ENCODE measurements at regions not wholly inside any gene's neighbourhood (a gene's known extent, or its start where the extent isn't known, plus 50 kb on each side); places are given as distances from the start of the nearest gene placed in this dataset.

DNA sequence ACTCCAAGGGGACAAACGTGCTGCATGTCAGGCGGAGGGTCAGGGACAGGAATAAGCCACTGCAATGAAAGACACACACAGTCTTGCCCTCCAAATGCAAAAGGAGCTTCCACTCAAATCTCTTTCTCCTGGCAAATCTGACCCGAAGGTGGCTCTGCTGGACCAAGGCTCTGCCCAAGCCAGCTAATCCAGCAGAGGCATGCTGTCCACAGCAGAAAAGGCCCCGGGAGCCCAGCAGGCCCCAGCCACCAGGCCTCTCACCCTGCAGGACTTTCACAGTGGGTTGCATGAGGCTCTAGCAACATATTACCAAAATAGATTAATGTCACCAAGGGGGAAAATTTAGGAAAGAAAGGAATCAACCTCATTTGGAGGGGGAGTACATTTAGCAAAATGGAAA lies 628.6 kb downstream of the BCOR start:
- no peaks in the 10 kb centered on the region for H3K9me3 Mint-ChIP-seq
- no peak overlapping the region for H3K27ac Mint-ChIP-seq
- no peak for ATAC-seq
- no peaks in the 10 kb centered on the region for H3K4me1 Mint-ChIP-seq
- peaks cover 11% of the 10 kb centered on the region for H3K27me3 Mint-ChIP-seq
- no peaks in the 10 kb centered on the region for H3K36me3 Mint-ChIP-seq
- no peak overlapping the region for H3K4me3 Mint-ChIP-seq

DNA sequence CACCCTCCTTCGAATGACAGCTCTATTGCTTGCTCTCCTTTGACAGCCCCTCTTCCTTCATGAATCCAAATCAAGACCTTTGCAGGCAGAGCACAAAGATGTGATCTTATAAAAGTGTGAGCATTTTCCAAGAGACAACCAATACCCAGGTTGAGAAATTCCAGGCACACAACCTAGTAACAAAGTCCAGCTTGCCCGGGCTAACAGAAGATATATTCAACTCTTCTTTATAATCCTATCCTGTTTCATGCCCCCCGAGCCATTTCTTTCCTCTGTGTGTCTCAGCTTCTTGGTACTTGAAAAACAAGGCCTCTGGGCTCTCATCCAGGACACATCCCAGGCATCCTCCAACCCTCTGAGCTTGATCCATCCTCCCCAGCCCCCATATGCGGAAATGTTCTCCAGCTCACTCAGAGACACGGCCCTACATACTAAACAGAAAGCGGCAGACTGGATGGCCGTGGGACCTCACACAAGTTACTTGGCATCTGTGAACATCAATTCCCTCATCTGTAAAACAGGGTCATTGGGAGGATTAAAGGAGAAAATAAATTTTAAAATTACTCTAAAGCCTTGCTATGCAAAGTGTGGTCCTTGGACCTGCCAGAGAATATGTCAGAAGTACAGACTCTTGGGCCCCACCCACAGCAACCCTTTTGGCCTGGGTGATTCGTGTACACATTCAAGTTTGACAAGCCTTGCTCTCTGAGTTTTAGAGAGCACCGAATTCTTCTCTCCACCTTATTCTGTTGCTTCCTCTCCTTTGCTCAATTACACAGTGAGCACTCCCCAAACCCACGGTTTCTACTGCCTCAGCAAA lies 627.0 kb downstream of the BCOR start:
- Mint-ChIP-seq H3K4me3 (no peak overlapping the region), H3K27me3 (no peaks in the 10 kb centered on the region), H3K4me1 (peaks cover 2% of the 10 kb centered on the region), H3K9me3 (no peaks in the 10 kb centered on the region), H3K27ac (no peak overlapping the region), H3K36me3 (no peaks in the 10 kb centered on the region)
- ATAC-seq = no peak

DNA sequence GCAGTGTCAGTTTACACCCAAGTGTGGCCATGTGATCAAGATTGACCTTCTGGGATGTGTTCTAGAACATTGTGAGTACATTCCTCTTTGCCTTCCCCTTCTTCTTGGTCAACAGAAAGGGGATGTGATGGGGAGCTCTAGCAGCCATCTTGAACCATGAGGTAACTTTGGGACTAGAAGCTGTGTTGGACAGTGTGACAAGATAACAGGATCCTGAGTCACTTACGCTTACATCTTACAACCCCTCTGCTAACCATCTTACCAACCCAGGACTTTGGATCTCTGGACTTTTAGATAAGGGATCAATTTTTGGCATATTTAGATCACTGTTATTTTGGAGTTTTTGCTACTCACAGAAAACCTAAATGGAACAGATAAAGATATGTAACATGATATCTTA lies 625.6 kb downstream of the BCOR start:
- no peaks in the 10 kb centered on the region for H3K27me3 Mint-ChIP-seq
- no peaks in the 10 kb centered on the region for H3K9me3 Mint-ChIP-seq
- H3K27ac Mint-ChIP-seq = no peak overlapping the region
- no peaks in the 10 kb centered on the region for H3K36me3 Mint-ChIP-seq
- H3K4me3 Mint-ChIP-seq = no peak overlapping the region
- peaks cover 5% of the 10 kb centered on the region for H3K4me1 Mint-ChIP-seq
- no peak for ATAC-seq

DNA sequence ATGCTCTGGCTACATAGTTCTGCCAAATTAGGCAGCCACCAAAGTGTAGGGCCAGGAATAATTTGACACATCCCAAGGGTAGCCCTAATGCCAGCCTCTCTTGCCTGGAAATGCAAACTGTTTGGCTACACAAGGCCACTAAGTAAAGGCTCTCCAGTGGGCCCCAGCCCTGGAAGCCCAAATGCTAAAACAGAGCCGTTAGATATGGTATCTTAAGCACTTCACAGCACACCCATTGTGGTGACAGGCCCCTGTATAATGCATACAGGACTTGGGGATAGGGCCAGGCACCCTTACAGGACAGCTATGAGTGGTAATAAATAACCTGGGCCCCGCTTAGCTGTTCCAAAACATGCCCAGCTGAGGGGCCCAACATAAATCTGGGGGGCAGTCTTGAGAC lies 623.9 kb downstream of the BCOR start:
- no peaks in the 10 kb centered on the region for H3K27me3 Mint-ChIP-seq
- no peaks in the 10 kb centered on the region for H3K9me3 Mint-ChIP-seq
- no peaks in the 10 kb centered on the region for H3K36me3 Mint-ChIP-seq
- no peak overlapping the region for H3K4me3 Mint-ChIP-seq
- no peak overlapping the region for H3K27ac Mint-ChIP-seq
- H3K4me1 Mint-ChIP-seq = peaks cover 16% of the 10 kb centered on the region
- ATAC-seq = no peak

DNA sequence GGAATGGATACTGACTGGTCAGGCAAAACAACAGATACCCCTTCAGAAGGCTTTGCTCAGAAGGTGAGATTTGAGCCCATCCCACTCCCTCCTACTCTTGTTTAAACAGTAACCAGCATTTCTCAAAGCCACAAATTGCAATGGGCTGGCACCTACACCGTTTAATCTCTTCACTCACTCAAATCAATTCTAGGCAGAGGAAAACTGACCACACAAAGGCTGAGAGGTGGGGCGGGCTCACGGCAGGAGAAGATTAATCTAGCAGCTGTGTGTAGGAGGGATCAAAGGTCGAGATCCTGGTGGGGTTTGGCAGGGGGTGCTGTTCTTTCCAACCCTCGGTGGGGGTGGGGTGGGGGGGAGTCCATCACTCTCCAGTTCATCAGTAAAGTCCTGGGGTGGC lies 622.4 kb downstream of the BCOR start:
- peaks cover 16% of the 10 kb centered on the region for H3K4me1 Mint-ChIP-seq
- H3K4me3 Mint-ChIP-seq = no peak overlapping the region
- ATAC-seq = no peak
- H3K36me3 Mint-ChIP-seq = no peaks in the 10 kb centered on the region
- no peaks in the 10 kb centered on the region for H3K27me3 Mint-ChIP-seq
- no peaks in the 10 kb centered on the region for H3K9me3 Mint-ChIP-seq
- no peak overlapping the region for H3K27ac Mint-ChIP-seq

DNA sequence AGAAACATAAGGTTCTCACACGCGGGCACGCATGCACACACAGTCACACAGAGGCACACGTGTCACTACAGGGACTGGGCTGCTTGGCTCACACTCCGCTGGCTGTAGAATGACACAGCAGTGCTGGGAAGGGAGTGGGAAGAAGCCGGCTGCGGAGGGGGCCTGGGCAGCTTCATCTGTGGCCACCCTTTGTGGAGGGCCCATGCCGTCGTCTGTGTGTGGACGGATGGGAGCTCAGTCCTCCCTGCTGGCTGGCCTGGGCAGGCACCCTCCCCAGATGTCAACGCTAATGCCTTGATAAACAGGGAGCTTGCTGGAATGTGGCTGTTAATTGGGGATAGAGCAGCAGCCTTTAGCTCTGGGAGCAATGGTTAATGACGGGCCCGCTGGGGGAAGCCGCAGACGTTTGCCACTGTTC lies 621.1 kb downstream of the BCOR start:
- H3K4me1 Mint-ChIP-seq = peaks cover 16% of the 10 kb centered on the region
- no peaks in the 10 kb centered on the region for H3K9me3 Mint-ChIP-seq
- no peak overlapping the region for H3K27ac Mint-ChIP-seq
- no peak for ATAC-seq
- H3K36me3 Mint-ChIP-seq = no peaks in the 10 kb centered on the region
- no peaks in the 10 kb centered on the region for H3K27me3 Mint-ChIP-seq
- no peak overlapping the region for H3K4me3 Mint-ChIP-seq

DNA sequence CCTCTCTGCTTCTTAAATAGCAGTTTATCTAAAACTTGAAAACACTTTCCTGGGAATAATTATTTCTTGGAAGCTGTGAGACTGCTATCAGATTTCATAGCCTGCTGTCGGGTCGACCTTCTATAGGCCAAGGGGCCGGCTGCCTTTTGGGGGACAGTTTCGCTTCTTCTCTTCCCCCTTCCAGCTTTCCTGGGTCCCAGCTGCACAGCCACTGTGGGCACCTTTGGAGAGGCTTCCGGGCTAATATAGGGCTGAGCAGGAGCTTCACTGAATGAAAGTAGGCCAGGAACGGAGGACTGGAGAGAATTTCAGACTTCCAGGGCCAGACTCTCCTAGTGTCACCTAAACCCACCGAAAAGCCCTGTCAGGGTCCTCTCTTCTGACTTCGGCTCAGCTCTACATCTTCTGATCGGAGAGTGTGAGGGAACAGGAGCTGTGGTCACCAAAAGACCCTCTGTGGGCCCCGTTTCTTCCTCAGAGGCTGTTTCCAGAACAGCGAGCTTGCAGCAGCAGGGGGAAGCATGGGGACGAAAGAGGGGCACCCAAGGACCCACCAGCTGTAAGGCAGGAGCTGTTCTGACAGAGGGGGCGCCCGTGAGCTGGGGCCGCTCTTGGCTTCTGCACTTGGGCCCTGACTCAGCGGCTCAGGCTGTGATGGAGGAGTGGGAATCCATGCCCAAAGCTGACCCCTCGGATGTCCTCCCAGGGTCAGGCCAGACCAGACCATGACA lies 620.6 kb downstream of the BCOR start:
- ATAC-seq = no peak
- no peak overlapping the region for H3K4me3 Mint-ChIP-seq
- no peaks in the 10 kb centered on the region for H3K9me3 Mint-ChIP-seq
- peaks cover 16% of the 10 kb centered on the region for H3K4me1 Mint-ChIP-seq
- no peak overlapping the region for H3K27ac Mint-ChIP-seq
- no peaks in the 10 kb centered on the region for H3K27me3 Mint-ChIP-seq
- H3K36me3 Mint-ChIP-seq = no peaks in the 10 kb centered on the region

DNA sequence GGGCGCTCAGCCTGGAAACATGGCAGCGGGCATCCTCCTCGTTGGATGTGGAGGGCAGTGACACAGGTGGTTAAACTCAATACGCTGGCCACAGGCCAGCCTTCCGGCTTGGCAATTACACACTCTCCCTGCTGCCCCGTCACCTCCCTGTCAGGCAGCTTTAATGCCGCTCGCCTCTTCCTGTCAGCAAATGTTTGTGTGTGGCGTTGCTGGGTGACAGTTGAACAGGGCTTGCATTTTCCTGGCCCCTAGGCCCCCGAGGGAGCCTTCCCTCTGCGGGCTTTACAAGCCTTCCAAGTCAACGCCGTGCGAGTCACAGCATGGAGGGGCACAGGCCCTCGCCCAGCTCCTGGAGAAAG lies 620.0 kb downstream of the BCOR start:
- Mint-ChIP-seq H3K27ac (no peak overlapping the region), H3K36me3 (no peaks in the 10 kb centered on the region), H3K27me3 (no peaks in the 10 kb centered on the region), H3K4me1 (peaks cover 16% of the 10 kb centered on the region), H3K9me3 (no peaks in the 10 kb centered on the region), H3K4me3 (no peak overlapping the region)
- ATAC-seq = no peak

DNA sequence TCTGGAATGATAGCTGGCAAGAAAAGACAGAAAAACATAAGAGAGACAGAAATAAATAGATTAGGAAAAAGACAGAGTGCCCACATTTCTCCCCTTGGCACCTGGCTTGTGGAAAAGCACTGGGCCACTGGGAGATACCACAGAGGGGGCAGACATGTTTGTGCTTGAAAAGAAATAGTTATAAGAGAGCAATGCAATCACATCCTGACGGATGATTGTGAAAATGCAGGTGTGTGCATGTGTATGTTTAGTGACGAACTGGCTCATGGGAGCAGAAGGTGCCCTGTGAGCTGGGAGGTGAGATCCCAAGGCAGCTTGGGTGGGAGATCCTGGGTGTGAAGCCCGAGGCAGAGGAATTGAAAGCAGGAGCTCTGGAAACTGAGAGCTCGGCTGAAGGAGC lies 617.9 kb downstream of the BCOR start:
- no peak for ATAC-seq
- no peaks in the 10 kb centered on the region for H3K27me3 Mint-ChIP-seq
- peaks cover 16% of the 10 kb centered on the region for H3K4me1 Mint-ChIP-seq
- H3K9me3 Mint-ChIP-seq = no peaks in the 10 kb centered on the region
- no peak overlapping the region for H3K27ac Mint-ChIP-seq
- no peak overlapping the region for H3K4me3 Mint-ChIP-seq
- H3K36me3 Mint-ChIP-seq = no peaks in the 10 kb centered on the region

DNA sequence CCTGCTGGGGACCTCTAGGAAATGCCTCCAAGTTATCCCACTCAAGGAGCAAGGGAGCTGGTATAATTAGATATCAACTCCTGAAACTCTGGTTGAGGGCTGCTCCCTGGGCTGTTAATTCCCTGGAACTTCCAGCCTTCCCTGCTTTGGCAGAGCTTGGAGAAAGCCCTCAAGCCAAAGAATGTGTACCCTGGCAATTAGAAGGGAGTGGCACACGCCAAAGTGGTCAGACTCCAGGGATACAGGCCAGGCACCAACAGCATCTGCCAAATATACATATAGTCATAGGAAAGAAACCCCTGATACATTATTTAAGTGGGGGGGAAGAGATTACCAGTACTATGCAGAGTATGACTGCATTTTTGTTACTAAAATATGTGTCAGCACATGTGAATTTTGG lies 616.8 kb downstream of the BCOR start:
- H3K9me3 Mint-ChIP-seq = no peaks in the 10 kb centered on the region
- H3K4me1 Mint-ChIP-seq = peaks cover 12% of the 10 kb centered on the region
- H3K36me3 Mint-ChIP-seq = no peaks in the 10 kb centered on the region
- H3K27me3 Mint-ChIP-seq = no peaks in the 10 kb centered on the region
- no peak overlapping the region for H3K4me3 Mint-ChIP-seq
- no peak for ATAC-seq
- no peak overlapping the region for H3K27ac Mint-ChIP-seq

DNA sequence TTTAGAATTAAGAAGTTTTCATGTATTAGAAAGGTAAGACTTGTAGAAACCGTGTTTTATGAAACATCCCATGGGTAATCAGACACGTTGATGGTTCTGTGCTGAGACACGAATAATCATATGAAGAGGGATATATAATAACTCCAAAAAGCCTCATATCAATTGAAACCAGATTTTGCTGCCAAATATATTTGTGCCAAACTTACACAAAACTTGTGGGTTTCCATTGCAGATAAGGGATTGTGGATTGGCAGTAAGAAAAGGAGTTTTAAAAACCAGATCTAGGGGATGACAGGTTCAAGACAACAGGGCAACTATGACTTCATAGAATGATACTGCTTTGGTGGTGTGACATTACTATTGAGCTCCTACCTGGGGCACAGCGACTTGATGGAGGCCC lies 616.1 kb downstream of the BCOR start:
- H3K9me3 Mint-ChIP-seq = no peaks in the 10 kb centered on the region
- H3K4me3 Mint-ChIP-seq = no peak overlapping the region
- no peak for ATAC-seq
- no peak overlapping the region for H3K27ac Mint-ChIP-seq
- no peaks in the 10 kb centered on the region for H3K27me3 Mint-ChIP-seq
- H3K4me1 Mint-ChIP-seq = peaks cover 14% of the 10 kb centered on the region
- H3K36me3 Mint-ChIP-seq = no peaks in the 10 kb centered on the region

DNA sequence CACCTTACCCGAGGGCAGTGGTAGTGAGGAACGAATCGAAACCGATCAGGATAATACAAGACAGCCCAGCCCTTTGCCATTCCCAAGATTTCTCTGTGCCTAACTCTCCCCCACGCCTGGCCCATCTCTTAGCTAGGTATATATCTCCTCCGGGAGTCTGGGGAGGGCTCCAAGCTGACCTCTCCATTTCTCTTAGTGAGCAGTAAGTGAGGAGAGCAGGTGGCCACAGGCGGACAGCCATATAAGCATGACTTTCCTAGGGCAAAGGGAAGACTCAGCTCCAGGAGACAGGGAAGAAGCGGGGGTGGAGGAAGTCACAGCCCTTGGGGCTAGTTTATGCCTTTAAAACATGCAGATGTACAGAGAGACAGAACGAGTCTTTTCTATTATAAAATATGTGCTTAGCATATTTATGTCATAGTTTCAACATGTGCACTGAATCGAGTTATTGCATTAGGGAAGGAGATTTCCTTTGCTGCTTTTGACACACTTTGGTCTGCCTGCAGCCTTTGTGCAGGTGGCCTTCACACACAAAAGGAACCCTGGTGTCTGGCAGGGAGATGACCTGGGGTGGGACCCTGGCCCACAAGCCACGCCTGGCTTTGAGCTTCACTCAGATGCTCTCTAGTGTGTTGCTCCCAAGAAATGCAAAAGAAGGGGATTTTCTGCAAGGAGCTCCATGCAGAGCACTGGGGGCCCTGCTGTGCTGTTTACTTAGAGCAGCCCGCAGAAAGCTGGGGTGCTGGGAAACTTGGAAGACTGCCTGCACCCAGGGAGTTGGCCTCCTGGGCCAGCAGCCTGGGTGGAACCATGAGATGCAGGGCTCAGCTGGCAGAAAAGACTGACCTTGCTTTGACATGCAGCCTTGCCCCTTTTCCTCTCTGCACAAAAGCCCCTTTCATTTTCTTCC lies 613.3 kb downstream of the BCOR start:
- ATAC-seq = no peak
- Mint-ChIP-seq H3K36me3 (no peaks in the 10 kb centered on the region), H3K27me3 (no peaks in the 10 kb centered on the region), H3K27ac (no peak overlapping the region), H3K9me3 (no peaks in the 10 kb centered on the region), H3K4me1 (peaks cover 7% of the 10 kb centered on the region), H3K4me3 (no peak overlapping the region)

DNA sequence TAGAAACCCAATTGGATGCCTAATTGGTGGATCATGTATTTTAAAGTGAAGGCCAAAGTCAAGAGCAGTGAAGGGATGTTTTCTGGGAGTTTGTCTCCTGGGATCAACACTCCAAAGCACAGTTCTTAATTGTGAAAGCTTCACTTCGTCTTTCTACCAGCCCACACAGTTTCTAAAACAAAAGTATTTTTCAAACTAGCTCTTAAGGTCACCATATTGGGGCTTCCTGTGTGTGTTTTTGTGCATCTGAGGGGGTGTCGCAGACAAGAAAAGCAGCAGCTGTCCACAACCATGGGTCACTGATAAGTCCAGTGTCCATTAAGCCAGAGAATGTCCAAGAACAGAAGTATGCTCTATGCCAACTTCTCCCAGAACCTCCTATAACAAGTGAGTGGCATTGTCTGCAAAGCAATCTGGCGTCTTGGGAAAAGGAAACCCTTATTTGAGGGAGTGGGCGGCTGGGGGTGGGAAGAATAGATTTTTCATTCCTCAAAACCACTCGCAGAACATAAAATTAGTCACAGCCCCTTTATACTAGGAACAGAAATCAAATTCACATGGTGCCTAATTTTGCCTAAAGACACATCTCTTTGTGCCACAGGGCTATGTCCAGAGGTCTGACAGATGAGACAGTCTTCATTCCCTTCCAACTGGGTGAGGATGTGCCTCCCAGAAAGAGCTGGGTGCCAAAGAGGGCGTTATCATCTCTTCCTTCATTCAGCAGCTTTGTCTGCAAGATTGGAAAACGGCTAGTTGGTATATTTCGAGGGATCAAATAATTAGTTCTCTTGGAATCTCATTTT lies 610.4 kb downstream of the BCOR start:
- peaks cover 27% of the 10 kb centered on the region for H3K4me1 Mint-ChIP-seq
- no peaks in the 10 kb centered on the region for H3K27me3 Mint-ChIP-seq
- H3K36me3 Mint-ChIP-seq = no peaks in the 10 kb centered on the region
- no peak overlapping the region for H3K4me3 Mint-ChIP-seq
- ATAC-seq = peak; percentile 53
- no peaks in the 10 kb centered on the region for H3K9me3 Mint-ChIP-seq
- H3K27ac Mint-ChIP-seq = peak overlapping the region; percentile 24

DNA sequence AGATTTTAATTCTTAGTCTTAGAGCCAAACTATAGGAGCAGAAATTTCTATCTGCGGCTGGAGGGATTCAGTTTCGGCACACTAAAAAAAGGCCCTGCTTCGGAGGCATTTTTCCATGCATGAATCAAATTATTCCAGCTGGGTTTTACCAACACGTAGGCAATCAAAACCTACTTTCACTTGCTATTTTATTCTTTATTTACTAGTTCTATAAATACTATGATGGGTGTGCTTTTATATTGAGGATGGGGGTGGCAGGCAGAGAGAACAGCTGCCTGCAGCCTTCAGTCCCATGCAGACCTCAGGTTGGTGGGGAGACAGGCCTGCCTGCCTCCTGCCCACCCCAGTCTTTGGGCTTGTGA lies 609.8 kb downstream of the BCOR start:
- Mint-ChIP-seq H3K36me3 (no peaks in the 10 kb centered on the region), H3K4me1 (peaks cover 33% of the 10 kb centered on the region), H3K27me3 (no peaks in the 10 kb centered on the region), H3K4me3 (no peak overlapping the region), H3K9me3 (no peaks in the 10 kb centered on the region), H3K27ac (no peak overlapping the region)
- ATAC-seq = no peak

Data from stimulated activated memory B cell treated with anti-CD40 and anti-IgM and Interleukin-4, amounts not matched to agents 10 μg/mL and 1 μg/mL and 100 μg/mL, for 72 hours (primary cell).